Muscle layer of duodenum (tissue), 2 donors: ENCODE measurements at regions not wholly inside any gene's neighbourhood (a gene's known extent, or its start where the extent isn't known, plus 50 kb on each side); places are given as distances from the start of the nearest gene placed in this dataset.

Experiments
- H3K27ac ChIP-seq: one replicate; pipeline ENCODE4 v1.7.0; 2013; ENCODE audit warnings: mild to moderate bottlenecking, low read length
- H3K27me3 ChIP-seq: one replicate; pipeline ENCODE4 v1.7.0; 2013; ENCODE audit warnings: low read depth, mild to moderate bottlenecking, control low read depth, low read length
- H3K36me3 ChIP-seq, 2 donors: one replicate each; pipeline ENCODE4 v1.7.0; 2013; ENCODE audit warnings: low read length in 2 of 2, control low read depth in 1 of 2, mild to moderate bottlenecking in 1 of 2; ENCODE audit not compliant: insufficient read depth in 2 of 2, control insufficient read depth in 1 of 2
- H3K4me1 ChIP-seq, 2 donors: one replicate each; pipeline ENCODE4 v1.7.0; 2013; ENCODE audit warnings: low read length in 2 of 2, mild to moderate bottlenecking in 2 of 2, control low read depth in 1 of 2, moderate library complexity in 1 of 2; ENCODE audit not compliant: insufficient read depth in 2 of 2, control insufficient read depth in 1 of 2
- H3K4me3 ChIP-seq, 2 donors: one replicate each; pipeline ENCODE4 v1.7.0; 2013; ENCODE audit warnings: low read length in 2 of 2, low read depth in 1 of 2, mild to moderate bottlenecking in 1 of 2
- H3K9me3 ChIP-seq, 2 donors: one replicate each; pipeline ENCODE4 v1.7.0; 2013; ENCODE audit warnings: low read length in 2 of 2, control low read depth in 1 of 2, mild to moderate bottlenecking in 1 of 2; ENCODE audit not compliant: control insufficient read depth in 1 of 2
- donor health status: healthy.

DNA sequence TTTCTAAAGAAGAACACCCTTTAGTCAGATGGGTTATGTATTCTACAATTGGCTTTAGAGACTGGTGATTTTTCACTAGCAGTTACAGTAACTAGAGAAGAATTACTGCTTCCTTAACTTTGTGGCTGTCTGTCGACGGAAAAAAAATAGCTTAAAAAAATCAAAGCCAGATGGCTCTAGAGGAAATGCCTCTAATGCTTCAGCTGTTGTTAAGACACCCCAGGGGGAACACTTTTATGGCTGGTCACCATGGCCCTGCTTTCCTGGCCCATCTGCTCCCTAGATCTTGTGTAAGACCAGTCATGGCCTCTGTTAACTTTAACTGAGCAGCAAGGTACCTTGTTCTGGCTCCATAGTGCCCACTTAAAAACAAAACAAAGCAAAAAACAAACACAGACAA lies 198.6 kb upstream of the PLSCR5 start:
- Histone ChIP-seq H3K36me3 (no peaks in the 10 kb centered on the region), H3K27me3 (no peaks in the 10 kb centered on the region), H3K4me1 (no peaks in the 10 kb centered on the region), H3K27ac (no peak overlapping the region), H3K4me3 (no peak overlapping the region), H3K9me3 (no peaks in the 10 kb centered on the region)

DNA sequence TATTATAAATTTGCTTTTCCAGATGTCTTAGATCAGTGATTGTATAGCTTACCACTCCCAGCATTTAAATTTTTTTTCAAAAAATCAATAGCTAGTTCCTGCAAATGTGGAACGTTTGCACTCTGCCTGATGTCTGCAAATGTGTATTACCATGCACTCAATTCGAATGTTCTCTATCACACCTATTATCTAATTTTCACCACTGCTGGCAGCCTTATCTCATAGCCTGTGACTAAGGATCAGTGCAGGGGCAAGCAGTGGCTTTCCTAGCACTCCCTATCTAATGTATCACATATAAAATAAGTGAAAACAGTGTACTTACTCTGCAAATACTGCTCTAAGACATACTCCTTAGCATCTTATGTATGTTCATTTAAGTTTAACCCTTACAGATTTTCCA lies 196.3 kb upstream of the PLSCR5 start:
- Histone ChIP-seq H3K4me3 (no peak overlapping the region), H3K27me3 (no peaks in the 10 kb centered on the region), H3K4me1 (no peaks in the 10 kb centered on the region), H3K27ac (no peak overlapping the region), H3K36me3 (no peaks in the 10 kb centered on the region), H3K9me3 (no peaks in the 10 kb centered on the region)

DNA sequence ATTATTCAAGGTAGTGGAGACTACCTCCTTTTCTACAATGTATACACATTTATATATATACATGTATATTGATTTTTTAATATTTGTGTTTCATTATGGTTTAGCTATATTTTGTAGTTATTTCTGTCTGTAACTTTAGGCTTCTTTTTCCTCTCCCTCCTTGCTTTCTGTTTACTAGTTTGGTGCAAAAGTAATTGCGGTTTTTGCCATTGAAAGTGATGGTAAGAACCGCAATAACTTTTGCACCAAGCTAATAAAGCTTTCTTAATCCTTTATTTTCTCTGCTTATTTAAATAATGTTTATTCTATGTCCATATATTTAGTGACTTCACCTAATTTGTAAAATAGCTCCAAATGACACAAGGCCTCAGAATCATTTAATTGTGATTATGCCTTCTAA lies 195.3 kb upstream of the PLSCR5 start:
- no peaks in the 10 kb centered on the region for H3K9me3 ChIP-seq
- no peak overlapping the region for H3K4me3 ChIP-seq
- H3K27me3 ChIP-seq, result no peaks in the 10 kb centered on the region
- no peaks in the 10 kb centered on the region for H3K36me3 ChIP-seq
- no peak overlapping the region for H3K27ac ChIP-seq
- no peaks in the 10 kb centered on the region for H3K4me1 ChIP-seq

DNA sequence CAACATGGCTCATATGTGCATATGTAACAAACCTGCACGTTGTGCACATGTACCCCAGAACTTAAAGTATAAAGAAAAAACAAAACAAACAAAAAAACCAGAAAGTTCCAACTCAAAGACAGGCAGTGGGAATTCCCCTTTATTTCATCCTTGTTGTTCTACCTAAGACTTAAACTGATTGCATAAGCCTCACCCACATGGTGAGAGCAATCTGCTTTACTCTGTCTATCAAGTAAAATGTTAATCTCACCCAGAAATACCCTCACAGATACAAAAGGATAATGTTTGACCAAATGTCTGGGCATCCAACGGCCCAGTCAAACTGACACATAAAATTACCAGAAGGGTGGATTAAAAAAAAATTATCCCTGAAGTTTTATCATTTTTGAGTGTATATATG lies 190.9 kb upstream of the PLSCR5 start:
- H3K27ac ChIP-seq, result no peak overlapping the region
- no peaks in the 10 kb centered on the region for H3K36me3 ChIP-seq
- no peaks in the 10 kb centered on the region for H3K27me3 ChIP-seq
- no peak overlapping the region for H3K4me3 ChIP-seq
- no peaks in the 10 kb centered on the region for H3K9me3 ChIP-seq
- H3K4me1 ChIP-seq, result no peaks in the 10 kb centered on the region

DNA sequence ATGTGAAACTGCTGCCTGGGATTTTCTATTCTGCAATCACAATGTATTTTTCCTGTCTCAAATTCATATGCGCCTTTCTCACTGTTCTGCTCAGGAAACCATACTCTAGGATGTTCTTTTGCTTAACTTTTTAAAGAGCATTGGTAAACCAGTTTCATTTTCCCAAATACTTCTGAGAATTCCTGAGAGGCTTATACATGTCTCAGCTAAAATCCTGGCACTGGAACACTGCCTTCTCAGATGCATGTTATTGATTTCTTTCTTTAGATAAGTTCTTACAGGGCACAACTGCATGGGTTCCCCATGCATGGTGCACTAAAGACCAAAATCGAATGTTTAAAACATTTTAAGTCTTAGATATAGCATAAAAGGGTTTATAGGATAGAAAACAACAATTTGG lies 178.3 kb upstream of the PLSCR5 start:
- no peaks in the 10 kb centered on the region for H3K27me3 ChIP-seq
- H3K4me3 ChIP-seq, result no peak overlapping the region
- H3K27ac ChIP-seq, result no peak overlapping the region

DNA sequence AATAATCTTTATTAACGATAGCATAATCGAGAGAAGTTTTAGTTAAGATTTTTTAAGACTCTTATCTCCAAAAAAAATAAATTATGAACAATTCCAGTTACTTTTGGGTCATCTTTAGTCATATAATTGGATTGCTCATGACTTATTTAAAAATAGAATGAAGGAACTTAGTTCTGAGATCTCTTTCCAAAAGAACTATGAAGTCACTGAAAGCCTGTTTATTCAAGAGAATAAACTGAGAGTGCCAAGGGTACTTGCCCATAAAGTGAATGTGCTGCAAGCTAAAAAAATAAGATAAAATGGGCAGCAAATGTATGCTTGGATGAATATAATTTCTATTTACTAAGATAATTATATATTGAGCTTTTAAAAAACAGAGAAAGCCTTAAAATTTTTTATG lies 176.5 kb upstream of the PLSCR5 start:
- H3K9me3 ChIP-seq, result no peaks in the 10 kb centered on the region
- no peak overlapping the region for H3K4me3 ChIP-seq
- no peaks in the 10 kb centered on the region for H3K36me3 ChIP-seq
- no peaks in the 10 kb centered on the region for H3K4me1 ChIP-seq
- H3K27me3 ChIP-seq, result no peaks in the 10 kb centered on the region
- no peak overlapping the region for H3K27ac ChIP-seq

More for the DNA sequence above, 178.3 kb upstream of the PLSCR5 start:
- H3K4me1 ChIP-seq, result no peaks in the 10 kb centered on the region
- H3K9me3 ChIP-seq, result no peaks in the 10 kb centered on the region
- H3K36me3 ChIP-seq, result no peaks in the 10 kb centered on the region

DNA sequence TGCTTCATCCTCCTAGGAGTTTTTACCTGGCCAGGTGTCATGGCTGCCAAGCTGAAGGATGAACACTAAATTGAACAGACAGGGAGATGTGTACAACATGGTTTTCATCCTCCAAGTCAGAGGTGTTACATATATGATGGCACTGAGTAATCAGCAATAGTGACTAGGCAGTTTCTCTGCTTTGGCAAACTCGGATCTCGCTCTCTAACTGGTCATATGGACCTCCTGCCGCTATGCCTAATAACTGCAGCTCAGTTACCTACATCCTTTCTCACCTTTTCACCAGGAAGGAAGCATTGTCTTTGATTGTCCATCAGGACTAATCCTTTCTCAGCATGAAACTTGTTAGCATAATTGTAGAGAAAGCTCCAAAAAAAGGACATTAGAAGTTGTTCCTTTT lies 175.9 kb upstream of the PLSCR5 start:
- no peaks in the 10 kb centered on the region for H3K27me3 ChIP-seq
- H3K9me3 ChIP-seq, result no peaks in the 10 kb centered on the region
- no peak overlapping the region for H3K4me3 ChIP-seq
- H3K4me1 ChIP-seq, result no peaks in the 10 kb centered on the region
- H3K27ac ChIP-seq, result no peak overlapping the region
- no peaks in the 10 kb centered on the region for H3K36me3 ChIP-seq

DNA sequence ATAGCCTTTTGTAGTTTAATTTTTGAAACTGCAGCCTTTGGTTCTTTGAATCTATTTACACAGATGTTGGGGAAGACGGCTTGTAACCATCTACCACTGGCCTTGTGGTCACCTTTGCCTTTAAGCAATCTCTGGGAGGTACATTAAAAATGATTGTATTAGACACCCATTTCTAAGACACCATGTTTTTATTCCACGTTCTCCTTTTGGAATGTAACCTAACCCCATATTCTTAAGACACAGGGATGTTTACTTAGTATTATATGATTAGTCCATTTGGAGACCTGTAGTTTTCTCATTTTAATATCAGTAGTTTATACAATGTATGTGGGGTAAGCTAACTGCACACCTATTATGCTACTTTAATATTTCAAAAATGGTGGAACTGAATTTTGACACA lies 175.1 kb upstream of the PLSCR5 start:
- no peaks in the 10 kb centered on the region for H3K36me3 ChIP-seq
- H3K9me3 ChIP-seq, result no peaks in the 10 kb centered on the region
- H3K27me3 ChIP-seq, result no peaks in the 10 kb centered on the region

DNA sequence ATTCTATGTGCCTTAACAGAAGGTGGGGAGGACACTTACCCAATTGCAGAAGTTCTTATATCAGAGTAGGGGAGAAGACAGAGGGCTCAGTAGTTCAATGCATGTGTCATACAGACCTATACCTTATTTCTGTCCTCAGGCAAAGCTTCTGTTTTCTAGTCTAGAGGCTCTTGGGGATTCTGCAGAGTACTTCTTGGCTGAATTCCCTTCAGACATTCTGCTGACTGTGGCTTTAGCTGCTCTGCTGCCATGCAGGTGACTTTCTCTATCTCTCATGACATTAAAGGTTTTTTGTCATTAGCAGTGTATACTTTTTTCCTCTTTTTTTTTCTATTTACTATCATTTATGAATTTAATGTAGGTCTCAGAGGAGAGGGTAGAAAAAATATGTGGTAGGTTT lies 172.8 kb upstream of the PLSCR5 start:
- no peak overlapping the region for H3K4me3 ChIP-seq
- H3K9me3 ChIP-seq, result no peaks in the 10 kb centered on the region
- no peaks in the 10 kb centered on the region for H3K36me3 ChIP-seq
- no peaks in the 10 kb centered on the region for H3K27me3 ChIP-seq
- H3K27ac ChIP-seq, result no peak overlapping the region
- no peaks in the 10 kb centered on the region for H3K4me1 ChIP-seq

More for the DNA sequence above, 175.1 kb upstream of the PLSCR5 start:
- Histone ChIP-seq H3K4me3 (no peak overlapping the region), H3K4me1 (no peaks in the 10 kb centered on the region), H3K27ac (no peak overlapping the region)

DNA sequence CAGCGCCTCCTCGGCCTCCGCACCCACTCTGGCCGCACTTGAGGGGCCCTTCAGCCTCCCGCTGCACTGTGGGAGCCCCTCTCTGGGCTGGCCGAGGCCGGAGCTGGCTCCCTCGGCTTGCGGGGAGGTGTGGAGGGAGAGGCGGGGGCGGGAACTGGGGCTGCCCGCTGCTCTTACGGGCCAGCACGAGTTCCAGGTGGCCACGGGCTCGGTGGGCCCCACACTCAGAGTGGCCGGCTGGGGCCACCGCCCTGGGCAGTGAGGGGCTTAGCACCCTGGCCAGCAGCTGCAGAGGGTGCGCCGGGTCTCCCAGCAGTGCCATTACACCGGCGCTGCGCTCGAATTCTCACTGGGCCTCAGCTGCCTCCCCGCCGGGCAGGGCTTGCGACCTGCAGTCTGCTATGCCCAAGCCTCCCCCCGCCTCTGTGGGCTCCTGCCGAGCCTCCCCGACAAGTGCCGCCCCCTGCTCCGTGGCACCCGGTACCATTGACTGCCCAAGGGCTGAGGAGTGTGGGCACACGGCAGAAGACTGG lies 167.1 kb upstream of the PLSCR5 start:
- no peak overlapping the region for H3K4me3 ChIP-seq
- peaks cover 0 to 3% of the 10 kb centered on the region in 2 donors for H3K9me3 ChIP-seq
- H3K27ac ChIP-seq, result no peak overlapping the region
- H3K4me1 ChIP-seq, result no peaks in the 10 kb centered on the region
- H3K36me3 ChIP-seq, result no peaks in the 10 kb centered on the region
- H3K27me3 ChIP-seq, result no peaks in the 10 kb centered on the region

DNA sequence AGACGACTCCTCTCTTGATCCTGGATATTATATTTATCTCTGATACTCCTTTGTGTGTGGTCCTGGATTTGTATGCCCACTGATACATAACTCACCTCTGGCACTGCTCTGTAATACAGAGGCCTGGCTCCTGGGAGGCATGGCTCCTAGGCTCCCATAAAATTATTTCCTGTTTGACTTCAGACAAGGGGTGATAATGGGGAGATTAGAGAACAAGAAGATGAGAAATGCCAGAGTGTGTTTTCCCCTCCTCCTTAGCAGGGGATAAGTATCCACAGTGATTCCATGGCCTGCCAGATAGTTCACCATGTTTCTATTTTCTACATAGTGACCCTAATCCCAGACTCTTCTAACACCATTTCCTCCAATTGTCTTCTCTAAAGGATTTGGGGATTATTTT lies 165.7 kb upstream of the PLSCR5 start:
- Histone ChIP-seq H3K27me3 (no peaks in the 10 kb centered on the region), H3K36me3 (no peaks in the 10 kb centered on the region), H3K4me1 (no peaks in the 10 kb centered on the region), H3K4me3 (no peak overlapping the region), H3K27ac (no peak overlapping the region), H3K9me3 (peaks cover 0 to 3% of the 10 kb centered on the region in 2 donors)

DNA sequence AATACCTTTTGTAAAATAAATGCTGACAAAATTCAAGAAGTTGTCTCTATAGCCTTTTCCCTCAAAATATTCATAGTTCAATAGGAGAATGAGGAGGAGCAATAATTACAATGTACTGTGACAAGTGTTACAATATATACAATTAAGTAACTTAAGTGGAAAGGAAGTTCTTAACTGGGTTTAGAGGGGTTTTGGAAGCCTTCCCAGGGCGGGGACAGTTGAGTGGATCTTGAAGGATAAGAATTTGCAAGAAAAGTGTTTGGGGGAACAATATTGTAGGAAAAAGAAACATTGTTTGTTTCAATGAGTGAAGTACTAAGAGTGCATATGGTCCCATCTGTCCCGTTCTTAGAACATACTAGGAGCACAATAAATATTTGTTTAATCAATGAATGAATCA lies 165.2 kb upstream of the PLSCR5 start:
- Histone ChIP-seq H3K4me1 (no peaks in the 10 kb centered on the region), H3K4me3 (no peak overlapping the region), H3K27me3 (no peaks in the 10 kb centered on the region), H3K36me3 (no peaks in the 10 kb centered on the region), H3K9me3 (peaks cover 0 to 3% of the 10 kb centered on the region in 2 donors), H3K27ac (no peak overlapping the region)
